Suppressor macrophage (primary cell): ENCODE measurements at regions not wholly inside any gene's neighbourhood (a gene's known extent, or its start where the extent isn't known, plus 50 kb on each side); places are given as distances from the start of the nearest gene placed in this dataset.

Experiments used
- DNase-seq, 4 experiments: peaks; one replicate each; pipeline ENCODE4 v3.0.0-alpha.2; 2020 to 2022

- no peak for DNase-seq
These were observed 56.6 kb upstream of the SCOC start for GRCh38 chr4:140316799-140317198.

- no peak for DNase-seq
These were observed 57.5 kb upstream of the SCOC start for GRCh38 chr4:140315970-140316369.

GRCh38 chr4:140315438-140315837, 58.0 kb upstream of the SCOC start:
- no peak for DNase-seq

GRCh38 chr4:140315019-140315418, 58.4 kb upstream of the SCOC start:
- DNase-seq: no peak

GRCh38 chr4:140312100-140312499, 61.3 kb upstream of the SCOC start:
- DNase-seq: no peak

- DNase-seq: no peak
These were observed 62.1 kb upstream of the SCOC start for GRCh38 chr4:140311257-140311835.

- no peak for DNase-seq
These were observed 64.1 kb upstream of the SCOC start for GRCh38 chr4:140309124-140309870.

- peak; percentile 9 to 45 (median 17) for DNase-seq
These were observed 64.9 kb upstream of the SCOC start for GRCh38 chr4:140308366-140309123.

- DNase-seq: no peak
These were observed 68.4 kb upstream of the SCOC start for GRCh38 chr4:140305053-140305452.

GRCh38 chr4:140304346-140304745, 69.1 kb upstream of the SCOC start:
- no peak for DNase-seq

- DNase-seq: no peak
These were observed 71.1 kb upstream of the SCOC start for GRCh38 chr4:140302151-140302859.

- peak in 3 of 4 experiments; percentile 4 to 16 (median 14) for DNase-seq
These were observed 73.0 kb upstream of the SCOC start for GRCh38 chr4:140300271-140300970.

GRCh38 chr4:140298001-140298400, 75.4 kb upstream of the SCOC start:
- no peak for DNase-seq

GRCh38 chr4:140297221-140297570, 76.2 kb upstream of the SCOC start:
- no peak for DNase-seq

GRCh38 chr4:140296335-140297220, 76.9 kb upstream of the SCOC start:
- DNase-seq: no peak

- DNase-seq: no peak
These were observed 79.5 kb upstream of the SCOC start for GRCh38 chr4:140293979-140294378.

GRCh38 chr4:140291259-140291658, 82.2 kb upstream of the SCOC start:
- no peak for DNase-seq

- DNase-seq: no peak
These were observed 84.0 kb upstream of the SCOC start for GRCh38 chr4:140289486-140289885.

- DNase-seq: no peak
These were observed 87.0 kb upstream of the SCOC start for GRCh38 chr4:140286456-140286855.

- no peak for DNase-seq
These were observed 89.0 kb upstream of the SCOC start for GRCh38 chr4:140284456-140284855.

GRCh38 chr4:140281828-140282552, 91.5 kb upstream of the SCOC start:
- DNase-seq: no peak
